GM06990 (cell line): ENCODE measurements at regions not wholly inside any gene's neighbourhood (a gene's known extent, or its start where the extent isn't known, plus 50 kb on each side); places are given as distances from the start of the nearest gene placed in this dataset.

Experiments
- DNase-seq: peaks from one replicate; pipeline ENCODE4 v3.0.0-alpha.2; 2011; ENCODE audit not compliant: insufficient read length; ENCODE audit errors: extremely low read depth
- H3K27me3 ChIP-seq: replicated peaks from 2 replicates; pipeline ENCODE4 v1.6.0; 2011; ENCODE audit warnings: low read length; ENCODE audit not compliant: control insufficient read depth, insufficient read depth
- H3K36me3 ChIP-seq: 2 replicates; pipeline ENCODE4 v1.5.1; 2011; ENCODE audit warnings: low read length; ENCODE audit not compliant: control insufficient read depth, insufficient read depth
- H3K4me3 ChIP-seq: replicated peaks from 2 replicates; pipeline ENCODE4 v1.5.1; 2011; ENCODE audit warnings: low read depth, mild to moderate bottlenecking, control low read depth, low read length
- TF ChIP-seq, protein P1 (sequence below): IDR thresholded peaks from 2 replicates; pipeline ENCODE4 v1.5.1; 2011; ENCODE audit warnings: low read length, control low read depth, mild to moderate bottlenecking, inconsistent platforms; ENCODE audit not compliant: insufficient read depth, poor library complexity, severe bottlenecking

DNA sequence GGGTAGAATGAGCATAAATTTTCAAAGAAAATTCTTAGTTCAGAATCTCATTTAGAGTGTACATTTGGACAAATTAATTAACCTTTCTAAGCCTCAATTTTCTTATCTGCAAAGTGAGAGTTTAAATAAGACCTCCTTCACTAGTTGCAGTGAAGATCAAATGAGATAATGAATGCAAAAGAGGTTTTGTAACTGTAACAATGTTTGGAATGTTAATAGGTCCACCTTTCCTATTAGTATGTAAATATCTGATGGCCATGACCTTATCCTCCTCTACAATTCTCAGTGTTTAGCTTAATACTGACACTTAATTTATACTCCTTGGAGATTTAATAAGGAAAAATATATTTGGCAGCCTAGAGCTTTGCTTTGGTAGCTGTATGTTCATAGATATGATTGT, 138.8 kb downstream of the GABRG1 start:
- H3K27me3 ChIP-seq: no peaks in the 10 kb centered on the region
- no peak for DNase-seq
- no peak overlapping the region for H3K4me3 ChIP-seq
- no peaks in the 10 kb centered on the region for H3K36me3 ChIP-seq
- TF ChIP-seq, protein P1, sequence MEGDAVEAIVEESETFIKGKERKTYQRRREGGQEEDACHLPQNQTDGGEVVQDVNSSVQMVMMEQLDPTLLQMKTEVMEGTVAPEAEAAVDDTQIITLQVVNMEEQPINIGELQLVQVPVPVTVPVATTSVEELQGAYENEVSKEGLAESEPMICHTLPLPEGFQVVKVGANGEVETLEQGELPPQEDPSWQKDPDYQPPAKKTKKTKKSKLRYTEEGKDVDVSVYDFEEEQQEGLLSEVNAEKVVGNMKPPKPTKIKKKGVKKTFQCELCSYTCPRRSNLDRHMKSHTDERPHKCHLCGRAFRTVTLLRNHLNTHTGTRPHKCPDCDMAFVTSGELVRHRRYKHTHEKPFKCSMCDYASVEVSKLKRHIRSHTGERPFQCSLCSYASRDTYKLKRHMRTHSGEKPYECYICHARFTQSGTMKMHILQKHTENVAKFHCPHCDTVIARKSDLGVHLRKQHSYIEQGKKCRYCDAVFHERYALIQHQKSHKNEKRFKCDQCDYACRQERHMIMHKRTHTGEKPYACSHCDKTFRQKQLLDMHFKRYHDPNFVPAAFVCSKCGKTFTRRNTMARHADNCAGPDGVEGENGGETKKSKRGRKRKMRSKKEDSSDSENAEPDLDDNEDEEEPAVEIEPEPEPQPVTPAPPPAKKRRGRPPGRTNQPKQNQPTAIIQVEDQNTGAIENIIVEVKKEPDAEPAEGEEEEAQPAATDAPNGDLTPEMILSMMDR: no peak

DNA sequence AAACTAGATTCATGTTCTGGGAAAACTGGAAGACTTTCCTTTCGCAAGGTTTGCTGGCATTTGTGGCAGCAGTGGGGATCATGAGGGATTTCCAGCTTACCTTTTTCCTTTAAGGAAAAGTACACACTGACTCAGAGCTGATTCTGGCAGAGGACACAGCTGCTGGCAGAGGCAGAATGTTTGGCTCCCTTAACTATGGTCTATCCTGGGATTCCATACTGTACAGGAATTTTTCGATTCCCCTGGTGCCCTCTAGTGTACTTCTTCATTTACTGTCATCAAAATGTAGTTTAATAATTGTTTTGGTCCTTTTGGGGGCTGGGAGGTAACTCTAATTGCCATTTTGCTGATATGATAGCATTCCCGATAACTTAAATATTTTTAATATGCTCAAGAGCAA, 152.7 kb downstream of the GABRG1 start:
- Histone ChIP-seq H3K36me3 (no peaks in the 10 kb centered on the region), H3K4me3 (no peak overlapping the region), H3K27me3 (no peaks in the 10 kb centered on the region)
- no peak for DNase-seq
- TF ChIP-seq, protein P1: no peak

DNA sequence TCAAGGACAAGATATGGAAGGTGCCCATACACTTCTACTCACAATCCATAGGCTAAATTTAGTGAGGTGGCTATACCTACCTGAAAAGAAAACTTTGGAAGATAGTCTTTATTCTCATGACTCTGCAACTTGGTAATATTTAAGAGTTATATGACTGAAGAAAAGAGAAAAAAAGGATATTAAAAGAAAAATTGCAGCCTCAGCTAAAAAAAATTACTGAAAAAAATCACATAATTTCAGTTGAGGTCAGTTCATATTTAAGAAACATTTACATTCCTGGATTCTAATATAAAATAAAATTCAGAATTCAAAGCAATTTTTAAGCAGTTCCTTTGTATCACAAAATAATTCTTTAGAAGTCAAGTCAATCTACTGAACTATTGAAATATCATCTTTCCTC, 166.5 kb downstream of the GABRG1 start:
- Histone ChIP-seq H3K27me3 (no peaks in the 10 kb centered on the region), H3K36me3 (no peaks in the 10 kb centered on the region), H3K4me3 (no peak overlapping the region)
- DNase-seq: no peak
- TF ChIP-seq, protein P1: no peak

DNA sequence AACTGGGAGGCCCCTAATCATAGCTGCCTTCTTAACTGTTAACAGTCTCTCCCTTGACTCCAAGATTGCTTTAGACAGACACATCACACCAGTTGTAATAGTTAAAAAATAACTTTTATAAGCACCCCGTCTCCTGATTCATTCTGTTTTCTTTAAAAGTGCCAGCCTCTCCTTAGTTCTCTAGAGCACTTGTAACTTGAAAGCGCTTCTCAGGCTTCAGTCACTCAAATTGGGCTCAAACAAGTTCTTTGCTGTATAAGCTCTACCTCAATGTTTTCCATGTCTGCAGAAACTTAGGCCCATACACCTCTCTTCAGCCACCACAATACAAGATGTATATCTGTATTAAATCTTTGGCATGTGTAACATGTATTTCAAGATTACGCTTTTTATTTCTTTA, 169.6 kb downstream of the GABRG1 start:
- no peak for DNase-seq
- Histone ChIP-seq H3K36me3 (no peaks in the 10 kb centered on the region), H3K4me3 (no peak overlapping the region), H3K27me3 (no peaks in the 10 kb centered on the region)
- TF ChIP-seq, protein P1: no peak

DNA sequence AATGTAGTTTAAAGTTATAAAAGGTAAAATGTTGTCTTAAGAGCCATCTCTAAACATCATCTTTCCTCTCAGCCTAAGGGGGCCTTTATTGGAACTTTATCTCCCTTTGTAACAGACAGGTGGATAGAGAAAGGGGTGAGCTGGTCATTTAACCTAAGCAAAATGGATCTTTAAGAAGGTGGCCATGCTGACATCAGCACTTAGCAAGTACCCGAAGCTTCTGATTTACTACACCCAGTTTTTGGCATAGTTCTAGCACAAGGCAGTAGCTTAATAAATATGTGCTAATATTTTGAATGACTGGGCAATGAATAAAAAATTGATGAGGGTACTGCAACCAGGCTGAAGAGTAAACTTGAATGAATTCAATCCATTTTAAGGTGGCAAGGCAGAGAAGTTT, 172.7 kb downstream of the GABRG1 start:
- DNase-seq: no peak
- TF ChIP-seq, protein P1: no peak
- Histone ChIP-seq H3K4me3 (no peak overlapping the region), H3K36me3 (no peaks in the 10 kb centered on the region), H3K27me3 (no peaks in the 10 kb centered on the region)

DNA sequence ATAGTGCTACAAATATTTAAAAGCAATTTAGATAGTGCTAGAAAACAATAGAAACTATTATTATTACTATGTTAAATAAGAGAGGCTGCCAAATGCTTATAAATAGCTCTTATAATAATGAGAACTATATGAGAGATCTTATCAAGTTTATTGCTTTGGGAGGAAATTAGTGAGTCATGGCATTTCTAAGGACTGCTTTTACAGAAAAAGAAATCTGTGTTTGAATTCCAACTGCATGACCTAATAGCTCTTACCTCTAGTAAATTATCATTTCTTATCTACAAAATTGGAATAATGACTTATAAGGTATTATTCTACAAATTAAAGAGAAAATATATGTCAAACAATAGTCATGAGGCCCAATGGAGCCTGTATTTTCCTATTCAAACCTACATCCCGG, 177.2 kb downstream of the GABRG1 start:
- Histone ChIP-seq H3K4me3 (no peak overlapping the region), H3K27me3 (no peaks in the 10 kb centered on the region), H3K36me3 (no peaks in the 10 kb centered on the region)
- TF ChIP-seq, protein P1: no peak
- no peak for DNase-seq
